GM19239 (cell line): ENCODE measurements at regions not wholly inside any gene's neighbourhood (a gene's known extent, or its start where the extent isn't known, plus 50 kb on each side); places are given as distances from the start of the nearest gene placed in this dataset.
"Not testable (repeated sequence)": the region's sequence is repeated elsewhere in the genome, so short reads cannot be mapped to it uniquely, and the experiment has no call there.

ENCODE experiments used
- DNase-seq: peaks from one replicate; pipeline ENCODE4 v3.0.0; 2011; ENCODE audit warnings: low spot score; ENCODE audit not compliant: insufficient read length
- FAIRE-seq: peaks from 2 replicates; lab custom pipeline; 2011; peaks lifted over from hg19 to GRCh38; lab: Jason Lieb, UNC

- DNase-seq (no peak), FAIRE-seq (no peak)
Observed at GRCh38 chr2:66252109-66252508, 182.8 kb upstream of the MEIS1 start.

DNA sequence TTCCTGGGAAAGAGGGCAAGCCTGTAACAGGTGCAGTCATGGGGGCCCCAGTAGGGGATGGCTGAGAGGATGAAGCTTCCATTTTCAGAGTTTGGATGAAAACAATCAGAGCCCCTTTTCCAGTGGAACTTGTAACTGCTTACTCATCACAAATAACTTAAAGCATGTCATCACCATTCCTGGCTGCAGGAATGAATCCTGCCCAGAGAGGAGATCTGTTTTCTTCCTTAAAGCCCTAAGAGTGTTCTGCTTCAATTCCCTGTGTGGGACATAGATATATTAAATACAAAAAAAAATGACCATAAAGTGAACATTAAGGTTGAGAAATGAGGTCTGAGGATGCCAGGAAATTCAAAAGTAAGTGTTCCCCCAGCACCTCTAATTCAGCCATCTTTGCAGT lies 183.4 kb upstream of the MEIS1 start:
- FAIRE-seq, result no peak
- no peak for DNase-seq

DNA sequence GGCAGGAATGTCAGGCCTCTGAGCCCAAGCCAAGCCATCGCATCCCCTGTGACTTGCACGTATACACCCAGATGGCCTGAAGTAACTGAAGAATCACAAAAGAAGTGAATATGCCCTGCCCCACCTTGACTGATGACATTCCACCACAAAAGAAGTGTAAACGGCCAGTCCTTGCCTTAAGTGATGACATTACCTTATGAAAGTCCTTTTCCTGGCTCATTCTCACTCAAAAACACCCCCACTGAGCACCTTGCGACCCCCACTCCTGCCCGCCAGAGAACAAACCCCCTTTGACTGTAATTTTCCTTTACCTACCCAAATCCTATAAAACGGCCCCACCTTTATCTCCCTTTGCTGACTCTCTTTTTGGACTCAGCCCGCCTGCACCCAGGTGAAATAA lies 185.8 kb upstream of the MEIS1 start:
- not testable (repeated sequence) for DNase-seq, FAIRE-seq

DNA sequence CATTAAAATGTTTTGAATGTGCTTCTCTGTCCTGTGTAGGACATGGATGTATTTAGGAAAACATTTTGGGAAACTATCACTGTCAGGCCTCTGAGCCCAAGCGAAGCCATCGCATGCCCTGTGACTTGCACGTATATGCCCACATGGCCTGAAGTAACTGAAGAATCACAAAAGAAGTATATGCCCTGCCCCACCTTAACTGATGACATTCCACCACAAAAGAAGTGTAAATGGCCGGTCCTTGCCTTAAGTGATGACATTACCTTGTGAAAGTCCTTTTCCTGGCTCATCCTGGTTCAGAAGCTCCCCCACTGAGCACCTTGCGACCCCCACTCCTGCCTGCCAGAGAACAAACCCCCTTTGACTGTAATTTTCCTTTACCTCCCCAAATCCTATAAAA lies 191.1 kb upstream of the MEIS1 start:
- not testable (repeated sequence) for DNase-seq, FAIRE-seq

DNA sequence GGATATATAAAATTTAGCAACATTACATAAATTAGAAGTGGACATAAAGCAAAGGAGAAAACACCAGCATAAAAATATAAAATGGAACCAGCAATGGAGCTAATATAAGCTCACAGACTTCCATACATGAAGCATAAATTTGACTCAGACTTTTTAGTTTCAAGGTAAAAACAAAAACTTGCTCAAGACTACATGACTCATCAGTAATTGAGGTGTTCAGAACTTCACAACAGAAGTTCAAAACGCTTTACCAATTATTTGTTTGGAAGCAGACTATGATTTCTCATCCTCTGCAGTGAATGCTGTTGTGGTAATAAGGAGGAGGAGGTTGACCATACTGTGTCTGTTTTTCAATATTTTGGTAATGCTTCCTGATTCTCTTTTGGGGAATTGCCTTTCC lies 192.0 kb upstream of the MEIS1 start:
- DNase-seq, FAIRE-seq: not testable (repeated sequence)

- DNase-seq (no peak), FAIRE-seq (no peak)
Observed at GRCh38 chr2:66242099-66242789, 192.7 kb upstream of the MEIS1 start.

- FAIRE-seq (no peak), DNase-seq (no peak)
Observed at GRCh38 chr2:66240286-66240685, 194.6 kb upstream of the MEIS1 start.

DNA sequence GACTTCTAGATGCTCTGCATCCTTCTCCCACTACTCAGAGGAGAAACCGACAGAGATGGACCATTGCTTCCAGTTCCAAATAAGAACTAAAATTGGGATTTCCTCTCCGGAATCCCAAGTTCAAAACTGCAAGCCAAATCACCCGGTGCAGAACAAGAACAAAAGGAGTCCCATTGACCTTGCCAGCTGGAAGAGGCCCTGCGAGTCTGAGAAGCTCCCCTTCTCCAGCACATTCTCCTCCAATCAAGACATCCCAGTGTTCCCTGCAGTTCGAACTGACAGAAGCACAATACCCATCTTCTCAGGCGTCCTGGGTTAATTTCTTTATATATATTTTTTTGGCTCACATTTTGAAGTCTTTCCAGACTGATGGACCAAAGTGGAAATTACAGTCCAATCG lies 195.3 kb upstream of the MEIS1 start:
- no peak for DNase-seq
- FAIRE-seq, result no peak

DNA sequence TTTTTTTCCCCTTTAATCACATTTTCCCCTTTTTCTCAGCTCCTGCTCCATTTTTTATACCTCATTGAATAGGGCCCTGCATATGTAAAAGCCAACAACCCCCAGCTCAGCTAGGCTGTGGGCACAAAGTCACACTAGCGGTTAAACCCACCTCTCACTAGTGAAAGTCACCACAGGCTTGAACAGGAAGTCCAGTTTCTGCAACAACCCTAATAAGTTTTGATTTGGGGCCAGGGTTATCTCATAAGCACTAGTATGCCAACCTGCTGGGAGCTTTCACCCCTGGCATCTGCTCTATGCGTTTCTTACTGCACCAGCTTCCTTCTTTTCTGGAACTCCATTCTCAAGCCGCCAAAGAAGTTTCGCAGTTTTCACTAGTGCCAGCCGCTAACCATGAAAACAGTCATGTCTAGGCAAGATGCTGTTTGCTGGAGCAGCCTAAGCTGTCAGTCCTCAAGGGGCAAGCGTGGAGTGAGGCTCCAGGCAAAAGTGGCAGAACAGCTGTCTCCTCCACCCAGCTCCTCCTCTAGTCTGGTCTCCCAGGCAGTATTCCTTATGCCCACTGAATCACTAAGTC lies 197.0 kb upstream of the MEIS1 start:
- DNase-seq (no peak), FAIRE-seq (no peak)

GRCh38 chr2:66236816-66237802 lies 197.8 kb upstream of the MEIS1 start:
- no peak for FAIRE-seq
- DNase-seq, result no peak

GRCh38 chr2:66236067-66236685 lies 198.7 kb upstream of the MEIS1 start:
- no peak for DNase-seq
- FAIRE-seq, result no peak

- no peak for DNase-seq
- FAIRE-seq, result no peak
Observed at GRCh38 chr2:66235428-66235827, 199.5 kb upstream of the MEIS1 start.

DNA sequence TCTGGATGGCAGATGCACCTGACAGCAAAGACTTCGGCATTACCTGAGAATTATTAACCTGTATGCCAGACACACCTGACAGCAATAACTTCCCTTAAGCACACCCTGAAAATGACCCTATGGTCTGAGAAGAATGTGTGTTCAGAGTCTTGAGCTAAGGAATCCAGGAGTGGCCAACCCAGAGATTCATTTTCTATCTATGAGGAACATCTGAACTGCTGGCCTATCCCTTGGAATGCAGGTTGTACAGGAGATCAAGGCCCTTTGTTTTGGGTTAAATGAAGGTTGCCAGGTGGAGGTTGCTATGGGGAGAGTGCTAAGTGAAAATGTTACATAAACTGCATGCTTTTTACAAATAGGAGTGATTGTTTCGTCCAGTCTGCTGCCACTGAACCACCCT lies 200.9 kb upstream of the MEIS1 start:
- DNase-seq (no peak), FAIRE-seq (no peak)

GRCh38 chr2:66228128-66228547 lies 206.8 kb upstream of the MEIS1 start:
- FAIRE-seq (no peak), DNase-seq (no peak)

DNA sequence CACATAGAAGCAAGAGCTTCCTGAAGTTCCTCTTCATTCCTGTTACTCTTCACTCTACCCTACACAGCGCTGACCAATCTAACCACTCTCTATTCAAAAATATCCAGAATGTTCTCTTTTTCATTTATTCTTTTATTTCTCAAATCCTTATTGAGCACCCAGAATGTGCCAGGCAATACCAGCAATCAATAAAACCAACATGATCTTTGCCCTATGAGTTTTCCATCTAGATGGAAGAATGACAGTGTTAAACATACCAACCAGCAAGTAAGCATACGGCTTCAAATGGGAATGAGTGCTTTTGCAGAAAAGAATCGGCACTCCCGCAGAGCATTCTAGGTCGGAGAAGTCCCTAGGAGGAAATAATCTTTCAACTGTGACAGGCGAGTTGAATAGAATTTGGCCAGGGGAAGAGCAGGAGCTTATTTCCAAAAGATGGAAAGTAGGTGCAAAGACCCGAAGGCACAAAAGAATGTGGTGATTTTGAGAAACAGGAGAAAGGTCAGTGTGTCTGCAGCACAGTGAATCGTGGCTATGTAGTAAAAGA lies 217.8 kb upstream of the MEIS1 start:
- no peak for FAIRE-seq

GRCh38 chr2:66212749-66213148 lies 222.2 kb upstream of the MEIS1 start:
- FAIRE-seq, result no peak
- no peak for DNase-seq

More for the DNA sequence above, 217.8 kb upstream of the MEIS1 start:
- no peak for DNase-seq

DNA sequence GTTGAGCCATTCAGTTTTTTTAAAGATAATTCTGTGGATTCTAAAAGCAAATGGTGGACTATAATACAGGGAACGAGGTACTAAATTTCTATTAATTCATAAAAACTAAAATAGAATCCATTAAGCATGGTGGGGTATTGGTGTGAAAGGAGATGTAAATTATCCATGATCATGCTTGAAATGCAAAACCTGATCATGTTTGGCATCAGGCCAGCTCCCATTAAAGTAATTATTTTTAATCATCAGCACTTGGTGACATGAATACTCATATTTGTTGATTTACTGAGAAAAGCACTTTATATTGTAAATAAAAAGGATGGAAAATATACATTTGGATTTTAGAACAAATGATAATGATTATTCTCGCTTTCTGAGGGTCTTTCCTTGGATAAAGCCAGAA lies 232.3 kb upstream of the MEIS1 start:
- DNase-seq, result no peak
- no peak for FAIRE-seq

GRCh38 chr2:66201242-66201641 lies 233.7 kb upstream of the MEIS1 start:
- no peak for DNase-seq
- no peak for FAIRE-seq

- no peak for FAIRE-seq
Observed at GRCh38 chr2:66198873-66199272, 236.1 kb upstream of the MEIS1 start.

GRCh38 chr2:66192888-66193287 lies 242.0 kb upstream of the MEIS1 start:
- FAIRE-seq (no peak), DNase-seq (no peak)

More at GRCh38 chr2:66198873-66199272, 236.1 kb upstream of the MEIS1 start:
- DNase-seq, result no peak
